ENCODE measurements at regions not wholly inside any gene's neighbourhood (a gene's known extent, or its start where the extent isn't known, plus 50 kb on each side); places are given as distances from the start of the nearest gene placed in this dataset.

DNA sequence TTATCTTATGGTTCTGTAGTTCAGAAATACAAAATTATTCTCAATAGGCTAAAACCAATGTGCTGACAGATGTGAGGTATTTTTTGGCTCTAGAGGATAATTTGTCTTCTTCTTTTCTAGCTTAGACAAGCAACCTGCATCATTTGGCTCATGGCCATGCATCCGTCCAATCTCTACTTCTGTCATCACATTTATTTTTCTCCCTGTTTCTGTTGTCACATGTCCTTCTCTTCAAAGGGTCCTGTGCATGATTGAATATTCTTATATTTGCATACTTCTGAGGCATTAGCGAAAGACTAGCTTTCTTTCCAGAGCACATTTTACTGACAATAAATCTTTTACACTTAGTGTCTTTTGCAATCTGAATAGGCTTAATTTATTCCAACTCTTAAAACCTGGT lies 564.7 kb downstream of the CDH10 start:
- TF ChIP-seq, protein P1, sequence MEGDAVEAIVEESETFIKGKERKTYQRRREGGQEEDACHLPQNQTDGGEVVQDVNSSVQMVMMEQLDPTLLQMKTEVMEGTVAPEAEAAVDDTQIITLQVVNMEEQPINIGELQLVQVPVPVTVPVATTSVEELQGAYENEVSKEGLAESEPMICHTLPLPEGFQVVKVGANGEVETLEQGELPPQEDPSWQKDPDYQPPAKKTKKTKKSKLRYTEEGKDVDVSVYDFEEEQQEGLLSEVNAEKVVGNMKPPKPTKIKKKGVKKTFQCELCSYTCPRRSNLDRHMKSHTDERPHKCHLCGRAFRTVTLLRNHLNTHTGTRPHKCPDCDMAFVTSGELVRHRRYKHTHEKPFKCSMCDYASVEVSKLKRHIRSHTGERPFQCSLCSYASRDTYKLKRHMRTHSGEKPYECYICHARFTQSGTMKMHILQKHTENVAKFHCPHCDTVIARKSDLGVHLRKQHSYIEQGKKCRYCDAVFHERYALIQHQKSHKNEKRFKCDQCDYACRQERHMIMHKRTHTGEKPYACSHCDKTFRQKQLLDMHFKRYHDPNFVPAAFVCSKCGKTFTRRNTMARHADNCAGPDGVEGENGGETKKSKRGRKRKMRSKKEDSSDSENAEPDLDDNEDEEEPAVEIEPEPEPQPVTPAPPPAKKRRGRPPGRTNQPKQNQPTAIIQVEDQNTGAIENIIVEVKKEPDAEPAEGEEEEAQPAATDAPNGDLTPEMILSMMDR (optimal IDR thresholded peaks at IDR 0.05 in 1 of 3, IDR thresholded peaks at IDR 0.05 in 1 of 3, conservative IDR thresholded peaks at IDR 0.05 in 1 of 3; ENCODE audit: extremely low read depth in 1 of 3, insufficient read depth in 2 of 3, low read length in 3 of 3) = no peak
- TF ChIP-seq EZH2 (IDR thresholded peaks at IDR 0.05; ENCODE audit: low read length) = no peak
